ENCODE measurements at regions not wholly inside any gene's neighbourhood (a gene's known extent, or its start where the extent isn't known, plus 50 kb on each side); places are given as distances from the start of the nearest gene placed in this dataset.

DNA sequence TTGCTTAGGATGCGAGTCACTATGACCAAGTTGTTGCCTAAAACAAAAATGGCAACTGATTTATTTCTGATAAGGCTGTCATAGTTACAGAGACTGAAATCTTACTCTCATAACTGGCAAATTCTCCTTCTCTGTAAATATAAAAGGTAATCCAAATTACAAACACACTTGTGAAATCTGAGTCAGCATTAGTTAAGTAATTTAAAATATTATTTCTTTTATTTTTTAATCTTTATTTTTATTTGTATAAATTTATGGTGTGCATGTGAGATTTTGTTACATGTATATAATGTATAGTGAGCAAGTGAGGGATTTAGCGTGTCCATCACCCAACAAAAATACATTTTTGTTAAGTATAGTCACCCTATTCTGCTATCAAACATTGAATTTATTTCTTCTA, 1342.8 kb upstream of the TMEFF2 start (continued):
- TF ChIP-seq EP300 (IDR thresholded peaks at IDR 0.05; ENCODE audit: borderline replicate concordance in 1 of 2, low read depth in 2 of 2, low read length in 2 of 2) (no peak), SP4 (IDR thresholded peaks at IDR 0.05; ENCODE audit: low read length) (no peak), SAP30 (IDR thresholded peaks at IDR 0.05; ENCODE audit: insufficient read depth, insufficient replicate concordance, low read length) (no peak)
